ENCODE measurements at regions not wholly inside any gene's neighbourhood (a gene's known extent, or its start where the extent isn't known, plus 50 kb on each side); places are given as distances from the start of the nearest gene placed in this dataset.

DNA sequence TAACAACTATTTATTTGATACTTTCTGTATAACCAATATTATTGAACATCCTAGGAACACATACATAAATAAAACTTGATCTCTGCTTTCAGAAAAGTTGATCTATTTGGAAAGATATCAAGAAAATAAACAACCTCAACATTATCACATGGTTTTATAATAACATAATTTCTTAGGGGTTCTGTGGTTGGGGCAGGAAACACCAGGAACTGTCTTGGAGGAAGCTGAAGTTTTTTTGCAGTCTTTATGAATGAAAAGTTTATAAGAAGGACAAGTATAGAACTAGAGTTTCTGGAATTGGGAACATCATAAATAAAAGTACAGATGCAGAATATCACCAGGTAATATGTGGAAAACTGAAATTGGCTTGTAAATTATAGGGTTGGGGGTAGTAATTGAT lies 296.1 kb downstream of the TAF11L14 start:
- TF ChIP-seq, protein P1, sequence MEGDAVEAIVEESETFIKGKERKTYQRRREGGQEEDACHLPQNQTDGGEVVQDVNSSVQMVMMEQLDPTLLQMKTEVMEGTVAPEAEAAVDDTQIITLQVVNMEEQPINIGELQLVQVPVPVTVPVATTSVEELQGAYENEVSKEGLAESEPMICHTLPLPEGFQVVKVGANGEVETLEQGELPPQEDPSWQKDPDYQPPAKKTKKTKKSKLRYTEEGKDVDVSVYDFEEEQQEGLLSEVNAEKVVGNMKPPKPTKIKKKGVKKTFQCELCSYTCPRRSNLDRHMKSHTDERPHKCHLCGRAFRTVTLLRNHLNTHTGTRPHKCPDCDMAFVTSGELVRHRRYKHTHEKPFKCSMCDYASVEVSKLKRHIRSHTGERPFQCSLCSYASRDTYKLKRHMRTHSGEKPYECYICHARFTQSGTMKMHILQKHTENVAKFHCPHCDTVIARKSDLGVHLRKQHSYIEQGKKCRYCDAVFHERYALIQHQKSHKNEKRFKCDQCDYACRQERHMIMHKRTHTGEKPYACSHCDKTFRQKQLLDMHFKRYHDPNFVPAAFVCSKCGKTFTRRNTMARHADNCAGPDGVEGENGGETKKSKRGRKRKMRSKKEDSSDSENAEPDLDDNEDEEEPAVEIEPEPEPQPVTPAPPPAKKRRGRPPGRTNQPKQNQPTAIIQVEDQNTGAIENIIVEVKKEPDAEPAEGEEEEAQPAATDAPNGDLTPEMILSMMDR (conservative IDR thresholded peaks at IDR 0.05; ENCODE audit: low read depth, low read length), result no peak
- DNase-seq (ENCODE audit: low read depth), result no peak
- H3K4me3 ChIP-seq (ENCODE audit: low read depth, low read length), result no peak overlapping the region

DNA sequence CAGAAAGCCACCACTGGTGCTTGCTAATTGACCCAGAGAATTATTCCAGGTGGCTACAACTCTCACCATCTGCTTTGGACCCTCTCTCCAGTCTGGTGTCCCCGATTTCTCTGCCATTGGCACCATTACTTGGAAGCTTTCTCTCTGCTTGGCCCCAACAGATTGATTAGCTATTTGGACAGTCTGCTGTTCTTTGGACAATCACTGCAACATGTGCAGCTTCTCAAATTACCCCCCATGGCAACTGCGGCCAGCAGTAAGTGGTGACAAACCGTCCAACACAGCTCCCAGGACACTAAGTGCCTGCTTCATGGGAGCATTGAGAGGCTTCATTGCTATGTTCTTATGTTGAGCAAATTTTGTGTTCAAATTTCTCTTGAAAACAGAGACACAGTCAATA lies 309.8 kb downstream of the TAF11L14 start:
- DNase-seq (ENCODE audit: low read depth), result no peak
- TF ChIP-seq, protein P1 (conservative IDR thresholded peaks at IDR 0.05; ENCODE audit: low read depth, low read length), result no peak
- H3K4me3 ChIP-seq (ENCODE audit: low read depth, low read length), result no peak overlapping the region

DNA sequence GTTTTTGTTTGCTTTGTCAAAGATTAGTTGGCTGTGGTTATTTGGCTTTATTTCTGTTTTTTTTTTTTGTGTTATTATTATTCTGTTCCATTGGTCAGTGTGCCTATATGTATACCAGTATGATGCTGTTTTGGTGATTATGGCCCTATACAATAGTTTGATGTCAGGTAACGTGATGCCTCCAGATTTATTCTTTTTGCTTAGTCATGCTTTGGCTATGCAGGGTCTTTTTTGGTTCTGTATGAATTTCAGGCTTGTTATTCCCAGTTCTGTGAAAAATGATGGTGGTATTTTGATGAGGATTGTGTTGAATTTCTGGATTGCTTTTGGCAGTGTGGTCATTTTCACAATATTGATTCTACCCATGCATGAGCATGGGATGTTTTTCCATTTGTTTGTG lies 312.8 kb downstream of the TAF11L14 start:
- no peak overlapping the region for H3K4me3 ChIP-seq (ENCODE audit: low read depth, low read length)
- TF ChIP-seq, protein P1 (conservative IDR thresholded peaks at IDR 0.05; ENCODE audit: low read depth, low read length), result no peak
- no peak for DNase-seq (ENCODE audit: low read depth)

DNA sequence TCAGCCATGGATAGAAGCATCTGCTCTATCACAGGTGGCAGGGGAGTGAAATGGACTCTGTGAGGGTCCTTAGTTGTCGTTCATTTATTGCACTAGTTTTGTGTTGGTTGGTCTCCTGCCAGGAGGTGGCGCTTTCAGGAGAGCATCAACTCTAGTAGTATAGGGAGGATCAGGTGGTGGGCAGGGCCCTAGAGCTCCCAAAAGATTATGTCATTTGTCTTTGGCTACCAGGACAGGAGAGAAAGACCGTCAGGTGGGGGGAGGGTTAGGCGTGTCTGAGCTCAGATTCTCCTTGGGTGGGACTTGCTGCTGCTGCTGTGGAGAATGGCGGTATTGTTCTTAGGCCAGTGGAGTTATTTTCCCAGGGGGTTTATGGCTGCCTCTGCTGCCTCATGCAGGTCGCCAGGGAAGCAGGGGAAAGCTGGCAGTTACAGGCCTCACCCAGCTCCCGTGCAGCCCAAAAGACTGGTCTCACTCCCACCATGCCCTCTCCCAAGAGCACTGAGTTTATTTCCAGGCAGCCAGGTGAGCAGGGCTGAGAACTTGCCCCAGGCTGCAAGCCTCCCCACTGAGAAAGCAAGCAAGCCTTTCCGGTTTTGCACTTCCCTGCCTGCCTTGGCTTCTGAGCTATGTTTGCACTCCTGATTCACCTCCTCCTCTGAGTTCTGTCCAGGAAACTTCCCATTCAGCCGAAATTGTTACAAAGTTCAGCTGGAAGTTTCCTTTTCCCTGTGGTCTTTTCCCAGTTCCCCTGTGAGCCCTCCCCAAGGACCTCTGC lies 317.3 kb downstream of the TAF11L14 start:
- H3K4me3 ChIP-seq (ENCODE audit: low read depth, low read length), result no peak overlapping the region
- TF ChIP-seq, protein P1 (conservative IDR thresholded peaks at IDR 0.05; ENCODE audit: low read depth, low read length), result no peak
- no peak for DNase-seq (ENCODE audit: low read depth)

DNA sequence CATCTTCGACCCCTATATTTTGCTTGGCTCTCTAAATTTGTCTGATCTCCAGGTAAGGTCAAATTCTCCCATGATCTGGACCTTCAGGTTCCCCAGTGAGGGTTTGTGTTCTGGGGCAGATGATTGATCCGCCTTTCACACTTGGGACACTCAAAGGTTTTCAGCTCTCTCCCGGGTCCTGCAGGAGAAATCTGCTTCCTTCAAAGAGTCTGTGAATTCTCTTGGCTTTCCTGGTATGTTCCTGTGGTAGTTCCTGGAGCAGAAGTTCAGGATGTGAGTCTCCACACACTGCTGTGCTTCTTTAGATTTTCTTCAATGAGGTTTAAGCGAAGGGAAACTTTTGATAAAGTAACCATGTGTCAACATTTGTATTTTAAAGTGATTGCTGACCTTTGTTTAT lies 318.0 kb downstream of the TAF11L14 start:
- no peak overlapping the region for H3K4me3 ChIP-seq (ENCODE audit: low read depth, low read length)
- no peak for DNase-seq (ENCODE audit: low read depth)
- TF ChIP-seq, protein P1 (conservative IDR thresholded peaks at IDR 0.05; ENCODE audit: low read depth, low read length), result no peak

DNA sequence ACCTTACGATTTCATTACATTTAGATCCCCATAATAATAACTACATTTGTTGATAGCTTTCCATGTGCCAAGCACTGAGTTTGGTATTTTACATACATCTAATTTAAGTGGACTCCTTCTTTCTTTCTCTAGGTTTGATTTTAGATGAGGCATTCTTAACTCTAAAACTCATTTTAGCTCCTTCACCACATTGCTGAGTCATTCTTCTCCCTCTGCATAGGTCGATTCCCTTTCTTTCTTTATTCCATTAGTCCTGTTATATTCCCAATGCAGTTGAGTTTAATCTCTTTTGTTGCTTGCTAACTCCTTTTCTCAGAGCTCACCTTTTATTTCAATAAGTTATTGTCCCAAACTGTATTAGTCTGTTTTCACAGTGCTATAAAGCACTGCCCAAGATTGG lies 329.8 kb downstream of the TAF11L14 start:
- no peak for DNase-seq (ENCODE audit: low read depth)
- TF ChIP-seq, protein P1 (conservative IDR thresholded peaks at IDR 0.05; ENCODE audit: low read depth, low read length), result no peak
- no peak overlapping the region for H3K4me3 ChIP-seq (ENCODE audit: low read depth, low read length)

Data from epithelial cell of proximal tubule (primary cell).